Liver (tissue), 3 donors: ENCODE measurements at regions not wholly inside any gene's neighbourhood (a gene's known extent, or its start where the extent isn't known, plus 50 kb on each side); places are given as distances from the start of the nearest gene placed in this dataset.
A peak's percentile ranks its signal among the peaks of the same experiment; 100 is the strongest.

Experiments
- HNF4G ChIP-seq: IDR thresholded peaks from 2 replicates; pipeline ENCODE4 v1.6.1; 2016; ENCODE audit warnings: antibody characterized with exemption
- YY1 ChIP-seq: IDR thresholded peaks from 2 replicates; pipeline ENCODE4 v1.6.1; 2016; ENCODE audit warnings: antibody characterized with exemption, mild to moderate bottlenecking
- TF ChIP-seq, protein P1 (sequence below): fragments of 150-350 bp; IDR thresholded peaks from 2 replicates; pipeline ENCODE4 v1.5.1; 2017; ENCODE audit warnings: improper control_type of control experiment, low read depth, low read length; ENCODE audit not compliant: missing input control
- donor health status: healthy.
- donor health status: healthy.

DNA sequence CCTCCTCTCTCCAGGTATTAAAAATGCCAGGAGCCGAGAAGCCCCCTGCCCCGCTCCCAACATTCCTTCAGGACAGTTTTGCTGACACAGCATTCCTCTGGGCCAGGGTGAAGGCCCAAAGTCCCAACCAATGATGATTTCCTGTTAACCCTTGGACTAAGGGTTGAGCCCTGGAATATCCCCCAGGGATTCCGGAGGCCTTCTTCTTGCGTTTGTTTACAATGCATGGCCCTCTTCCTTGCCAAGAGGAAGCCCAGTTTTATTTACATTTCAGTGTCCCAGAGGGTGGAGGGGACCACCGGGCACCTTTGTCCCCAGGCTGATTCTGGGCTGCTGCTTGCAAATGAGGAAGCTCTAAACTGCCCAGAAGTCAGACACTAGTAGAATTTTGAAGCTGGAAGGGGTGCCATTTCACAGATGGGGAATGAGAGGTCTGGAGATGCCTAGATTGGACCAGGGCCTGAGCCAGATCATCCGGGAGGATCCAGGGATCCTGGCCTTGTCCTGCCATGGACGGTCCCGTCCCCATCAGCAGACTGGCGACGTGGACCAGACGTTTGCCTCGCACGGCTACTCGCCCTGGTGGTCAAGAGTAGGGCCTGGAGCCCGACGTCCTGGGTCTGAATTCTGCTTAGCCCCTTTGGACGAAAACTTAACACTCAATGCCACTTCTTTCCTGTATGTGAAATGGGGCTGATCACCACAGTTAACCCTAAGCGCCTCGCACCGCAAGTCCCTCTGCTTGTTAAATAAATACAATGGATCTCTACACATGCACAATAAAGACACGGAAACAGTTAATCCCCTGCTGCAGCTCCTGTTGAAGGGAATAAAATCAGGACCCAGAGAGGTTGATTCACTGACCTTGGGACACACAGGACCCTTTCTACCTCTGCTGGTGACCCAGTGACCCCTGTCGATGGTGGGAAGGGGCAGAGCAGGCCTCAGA is 55.6 kb upstream of the CIBAR2 start:
- TF ChIP-seq, protein P1, sequence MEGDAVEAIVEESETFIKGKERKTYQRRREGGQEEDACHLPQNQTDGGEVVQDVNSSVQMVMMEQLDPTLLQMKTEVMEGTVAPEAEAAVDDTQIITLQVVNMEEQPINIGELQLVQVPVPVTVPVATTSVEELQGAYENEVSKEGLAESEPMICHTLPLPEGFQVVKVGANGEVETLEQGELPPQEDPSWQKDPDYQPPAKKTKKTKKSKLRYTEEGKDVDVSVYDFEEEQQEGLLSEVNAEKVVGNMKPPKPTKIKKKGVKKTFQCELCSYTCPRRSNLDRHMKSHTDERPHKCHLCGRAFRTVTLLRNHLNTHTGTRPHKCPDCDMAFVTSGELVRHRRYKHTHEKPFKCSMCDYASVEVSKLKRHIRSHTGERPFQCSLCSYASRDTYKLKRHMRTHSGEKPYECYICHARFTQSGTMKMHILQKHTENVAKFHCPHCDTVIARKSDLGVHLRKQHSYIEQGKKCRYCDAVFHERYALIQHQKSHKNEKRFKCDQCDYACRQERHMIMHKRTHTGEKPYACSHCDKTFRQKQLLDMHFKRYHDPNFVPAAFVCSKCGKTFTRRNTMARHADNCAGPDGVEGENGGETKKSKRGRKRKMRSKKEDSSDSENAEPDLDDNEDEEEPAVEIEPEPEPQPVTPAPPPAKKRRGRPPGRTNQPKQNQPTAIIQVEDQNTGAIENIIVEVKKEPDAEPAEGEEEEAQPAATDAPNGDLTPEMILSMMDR: no peak
- no peak for TF ChIP-seq YY1
- peak; percentile 84 for TF ChIP-seq HNF4G
